WERI-Rb-1 (cell line): ENCODE measurements at regions not wholly inside any gene's neighbourhood (a gene's known extent, or its start where the extent isn't known, plus 50 kb on each side); places are given as distances from the start of the nearest gene placed in this dataset.

Experiments used
- DNase-seq: peaks from one replicate; pipeline ENCODE4 v3.0.0-alpha.2; 2020
- H3K27ac ChIP-seq: fragments of 250-450 bp; sonication (Bioruptor Pico); 2 replicates; pipeline ENCODE4 v1.5.1; 2020; ENCODE audit warnings: mild to moderate bottlenecking, moderate library complexity
- H3K27me3 ChIP-seq: fragments of 250-450 bp; sonication (Bioruptor Pico); 2 replicates; pipeline ENCODE4 v1.5.1; 2021; ENCODE audit warnings: mild to moderate bottlenecking, low read depth, moderate library complexity; ENCODE audit not compliant: insufficient read depth, severe bottlenecking
- H3K36me3 ChIP-seq: fragments of 250-450 bp; sonication (Bioruptor Pico); 2 replicates; pipeline ENCODE4 v1.5.1; 2020; ENCODE audit warnings: mild to moderate bottlenecking, moderate library complexity
- H3K4me3 ChIP-seq: 2 replicates; pipeline ENCODE4 v1.5.1; 2011; ENCODE audit warnings: low read depth, mild to moderate bottlenecking, control low read depth, low read length
- H3K9me3 ChIP-seq: fragments of 250-450 bp; sonication (Bioruptor Pico); 2 replicates; pipeline ENCODE4 v1.5.1; 2021; ENCODE audit warnings: mild to moderate bottlenecking, moderate library complexity; ENCODE audit not compliant: severe bottlenecking
- TF ChIP-seq, protein P1 (sequence below): IDR thresholded peaks from 2 replicates; pipeline ENCODE4 v1.5.1; 2011; ENCODE audit warnings: low read depth, mild to moderate bottlenecking, control low read depth, inconsistent platforms, low read length

- Histone ChIP-seq H3K9me3 (peaks cover 3% of the 10 kb centered on the region), H3K27ac (no peak overlapping the region), H3K36me3 (no peaks in the 10 kb centered on the region), H3K4me3 (no peak overlapping the region), H3K27me3 (peaks cover 98% of the 10 kb centered on the region)
- TF ChIP-seq, protein P1, sequence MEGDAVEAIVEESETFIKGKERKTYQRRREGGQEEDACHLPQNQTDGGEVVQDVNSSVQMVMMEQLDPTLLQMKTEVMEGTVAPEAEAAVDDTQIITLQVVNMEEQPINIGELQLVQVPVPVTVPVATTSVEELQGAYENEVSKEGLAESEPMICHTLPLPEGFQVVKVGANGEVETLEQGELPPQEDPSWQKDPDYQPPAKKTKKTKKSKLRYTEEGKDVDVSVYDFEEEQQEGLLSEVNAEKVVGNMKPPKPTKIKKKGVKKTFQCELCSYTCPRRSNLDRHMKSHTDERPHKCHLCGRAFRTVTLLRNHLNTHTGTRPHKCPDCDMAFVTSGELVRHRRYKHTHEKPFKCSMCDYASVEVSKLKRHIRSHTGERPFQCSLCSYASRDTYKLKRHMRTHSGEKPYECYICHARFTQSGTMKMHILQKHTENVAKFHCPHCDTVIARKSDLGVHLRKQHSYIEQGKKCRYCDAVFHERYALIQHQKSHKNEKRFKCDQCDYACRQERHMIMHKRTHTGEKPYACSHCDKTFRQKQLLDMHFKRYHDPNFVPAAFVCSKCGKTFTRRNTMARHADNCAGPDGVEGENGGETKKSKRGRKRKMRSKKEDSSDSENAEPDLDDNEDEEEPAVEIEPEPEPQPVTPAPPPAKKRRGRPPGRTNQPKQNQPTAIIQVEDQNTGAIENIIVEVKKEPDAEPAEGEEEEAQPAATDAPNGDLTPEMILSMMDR, result no peak
- no peak for DNase-seq
Measured at GRCh38 chr5:2175041-2175440, 292.3 kb upstream of the IRX4 start.

DNA sequence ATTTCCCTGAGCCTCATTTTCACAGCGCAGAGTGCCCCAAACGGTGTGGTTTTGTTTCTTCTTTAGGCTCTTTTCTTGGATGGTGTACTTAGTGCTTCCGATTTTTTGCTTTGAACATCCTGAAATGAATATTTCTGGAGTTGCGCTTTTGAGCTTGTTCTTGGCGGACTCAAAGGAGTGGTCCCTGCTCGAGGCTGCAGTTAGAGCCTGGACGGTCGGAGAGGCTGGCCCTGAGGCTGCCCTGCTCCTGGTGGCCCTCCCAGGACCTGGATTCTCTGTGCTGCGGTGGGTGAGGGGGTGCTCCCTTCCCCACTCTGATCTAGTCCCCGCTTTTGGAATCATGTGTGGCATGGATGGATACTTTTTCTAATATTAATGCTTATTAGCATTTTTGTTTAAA lies 291.8 kb upstream of the IRX4 start:
- no peak for DNase-seq
- Histone ChIP-seq H3K27ac (no peak overlapping the region), H3K9me3 (peaks cover 3% of the 10 kb centered on the region), H3K4me3 (no peak overlapping the region), H3K27me3 (peaks cover 99% of the 10 kb centered on the region), H3K36me3 (no peaks in the 10 kb centered on the region)
- TF ChIP-seq, protein P1, result no peak

DNA sequence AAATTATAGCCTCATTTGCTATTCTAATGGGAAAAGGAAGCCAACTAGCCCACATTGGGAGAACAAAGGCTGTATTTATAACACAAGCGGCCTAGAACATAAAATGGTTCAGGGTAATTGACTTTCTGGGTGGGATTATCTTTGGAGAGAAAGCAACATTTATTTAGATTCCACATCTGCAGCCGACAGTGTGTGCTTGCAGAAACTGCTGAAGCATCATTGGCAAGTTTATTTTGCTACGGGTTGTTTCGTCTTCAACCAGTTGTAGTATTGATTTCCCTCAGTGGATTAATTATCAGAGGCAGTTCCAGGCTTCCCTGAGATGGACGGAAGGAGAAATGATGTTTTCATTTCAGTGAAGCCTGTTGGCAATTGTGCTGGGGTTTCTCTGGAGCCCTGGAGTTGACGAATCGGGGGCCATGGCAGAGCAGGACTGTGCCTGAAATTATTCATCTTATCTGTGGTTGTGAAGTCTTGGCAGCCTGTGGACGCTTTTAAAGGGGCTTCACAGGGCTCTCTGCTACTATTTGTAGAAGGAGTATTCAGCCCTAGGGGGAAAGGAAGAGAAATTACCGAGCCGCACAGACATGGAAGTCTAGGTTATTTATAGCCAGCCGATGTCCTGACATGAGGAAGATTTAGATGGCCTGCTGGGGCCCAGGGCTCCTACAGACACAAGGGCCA lies 290.6 kb upstream of the IRX4 start:
- Histone ChIP-seq H3K9me3 (no peaks in the 10 kb centered on the region), H3K27me3 (peaks cover 99% of the 10 kb centered on the region)

GRCh38 chr5:2172471-2172870 lies 289.7 kb upstream of the IRX4 start:
- H3K36me3 ChIP-seq, result no peaks in the 10 kb centered on the region
- TF ChIP-seq, protein P1, result no peak
- peaks cover 99% of the 10 kb centered on the region for H3K27me3 ChIP-seq
- H3K9me3 ChIP-seq, result no peaks in the 10 kb centered on the region
- no peak overlapping the region for H3K4me3 ChIP-seq
- no peak overlapping the region for H3K27ac ChIP-seq
- no peak for DNase-seq

More for the DNA sequence above, 290.6 kb upstream of the IRX4 start:
- Histone ChIP-seq H3K4me3 (no peak overlapping the region), H3K36me3 (no peaks in the 10 kb centered on the region), H3K27ac (no peak overlapping the region)
- DNase-seq, result no peak
- TF ChIP-seq, protein P1, result no peak

- H3K27ac ChIP-seq, result no peak overlapping the region
- no peaks in the 10 kb centered on the region for H3K9me3 ChIP-seq
- H3K36me3 ChIP-seq, result no peaks in the 10 kb centered on the region
- no peak overlapping the region for H3K4me3 ChIP-seq
- H3K27me3 ChIP-seq, result peaks cover 99% of the 10 kb centered on the region
- DNase-seq, result no peak
- TF ChIP-seq, protein P1, result no peak
Measured at GRCh38 chr5:2170761-2171160, 288.0 kb upstream of the IRX4 start.
